HCT116 (cell line): ENCODE measurements at regions not wholly inside any gene's neighbourhood (a gene's known extent, or its start where the extent isn't known, plus 50 kb on each side); places are given as distances from the start of the nearest gene placed in this dataset.

Experiments
- ATAC-seq: fragments of 200-7000 bp; cut with Tn5 transposase; 2 replicates; pipeline ENCODE4 v1.9.1; 2020; ENCODE audit warnings: mild to moderate bottlenecking, moderate library complexity
- BruUV-seq: library from RNA; stranded (reverse); fragments of 400-500 nt; replicated peaks from 2 replicates; lab custom pipeline; 2021; lab: Mats Ljungman, UMichigan
- CTCF ChIA-PET: fragments of 300-600 bp; sonication (Branson Sonifier 250); formaldehyde crosslinking; loops from one replicate; lab custom pipeline; 2021; ENCODE audit warnings: antibody characterized with exemption; lab: Charles Lee
- POLR2A ChIA-PET: fragments of 300-600, 350-600 bp; sonication (Branson Sonifier 250); formaldehyde crosslinking; loops from one replicate; lab custom pipeline; 2021; ENCODE audit warnings: antibody characterized with exemption; lab: Charles Lee
- RAD21 ChIA-PET, 2 experiments: fragments of 300-600 bp; sonication (Branson Sonifier 250); formaldehyde crosslinking; loops; one replicate each; lab custom pipeline; 2023; ENCODE audit warnings: low total read pairs in 2 of 2; ENCODE audit not compliant: uncharacterized antibody in 2 of 2, unreplicated experiment in 2 of 2, low non-redundant PET in 1 of 2; lab: Charles Lee
- DNase-seq: peaks from one replicate; pipeline ENCODE4 v3.0.0-alpha.2; 2010; ENCODE audit warnings: low read depth, low spot score
- H2AFZ ChIP-seq: fragments of 200-600 bp; shearing (Covaris generic), sonication (generic); 2 replicates; pipeline ENCODE4 v1.6.1; 2017; ENCODE audit warnings: low read depth, mixed run types, mixed read lengths, antibody characterized with exemption, low read length; ENCODE audit not compliant: poor library complexity, severe bottlenecking
- H3K27ac ChIP-seq: 2 replicates; pipeline ENCODE4 v1.5.1; 2012; ENCODE audit warnings: low read depth, low read length
- H3K27me3 ChIP-seq: fragments of 200-600 bp; sonication (generic); 2 replicates; pipeline ENCODE4 v1.6.1; 2016; ENCODE audit warnings: mixed run types, low read length, mixed read lengths; ENCODE audit not compliant: insufficient read depth
- H3K36me3 ChIP-seq, 2 experiments: fragments of 200-500 bp in 1 of 2; fragments of 200-600 bp in 1 of 2; sonication (Bioruptor generic) in 1 of 2; sonication (generic) in 1 of 2; 2 replicates each; pipeline versions ENCODE4 v1.5.1 to v1.6.1; 2014 to 2016; ENCODE audit warnings: low read length in 2 of 2, inconsistent platforms in 1 of 2, mixed read lengths in 1 of 2, mixed run types in 1 of 2; ENCODE audit not compliant: insufficient read depth in 2 of 2, control insufficient read depth in 1 of 2
- H3K4me1 ChIP-seq, 2 experiments: fragments of 200-600 bp in 1 of 2; sonication (generic) in 1 of 2; 2 replicates each; pipeline versions ENCODE4 v1.5.1 to v1.6.1; 2012 to 2017; ENCODE audit warnings: low read length in 2 of 2, inconsistent platforms in 1 of 2, mild to moderate bottlenecking in 1 of 2, mixed read lengths in 1 of 2, mixed run types in 1 of 2, moderate library complexity in 1 of 2; ENCODE audit not compliant: insufficient read depth in 2 of 2, control insufficient read depth in 1 of 2
- H3K4me2 ChIP-seq: fragments of 200-600 bp; sonication (generic); 2 replicates; pipeline ENCODE4 v1.6.1; 2017; ENCODE audit warnings: mixed run types, low read length, mixed read lengths
- H3K4me3 ChIP-seq, 2 experiments: fragments of 200-600 bp in 1 of 2; sonication (generic) in 1 of 2; replicated peaks in 1 of 2; 2 replicates each; pipeline ENCODE4 v1.5.1; 2011 to 2016; ENCODE audit warnings: low read length in 2 of 2, control low read depth in 1 of 2, low read depth in 1 of 2, mild to moderate bottlenecking in 1 of 2, mixed read lengths in 1 of 2, mixed run types in 1 of 2
- H3K79me2 ChIP-seq: fragments of 200-600 bp; sonication (generic); 2 replicates; pipeline ENCODE4 v1.6.1; 2017; ENCODE audit warnings: mild to moderate bottlenecking, mixed run types, low read length, moderate library complexity, mixed read lengths; ENCODE audit not compliant: insufficient read depth
- H3K9ac ChIP-seq: fragments of 200-600 bp; sonication (generic); 2 replicates; pipeline ENCODE4 v1.6.1; 2016; ENCODE audit warnings: low read length, mixed read lengths
- H3K9me2 ChIP-seq: fragments of 200-600 bp; sonication (generic), shearing (Covaris generic); 2 replicates; pipeline ENCODE4 v1.6.1; 2017; ENCODE audit warnings: mixed run types, mild to moderate bottlenecking, moderate library complexity; ENCODE audit not compliant: insufficient read depth
- H3K9me3 ChIP-seq, 2 experiments: fragments of 200-500 bp in 1 of 2; fragments of 200-600 bp in 1 of 2; sonication (Bioruptor generic) in 1 of 2; sonication (generic) in 1 of 2; 2 replicates each; pipeline ENCODE4 v1.6.1; 2014 to 2017; ENCODE audit warnings: low read length in 2 of 2, mixed read lengths in 2 of 2, inconsistent platforms in 1 of 2, low read depth in 1 of 2, mild to moderate bottlenecking in 1 of 2, mixed run types in 1 of 2, moderate library complexity in 1 of 2; ENCODE audit not compliant: control insufficient read depth in 1 of 2, insufficient read depth in 1 of 2
- H4K20me1 ChIP-seq: fragments of 200-600 bp; sonication (generic), shearing (Covaris generic); 2 replicates; pipeline ENCODE4 v1.6.1; 2017; ENCODE audit warnings: mixed run types, mild to moderate bottlenecking, moderate library complexity; ENCODE audit not compliant: insufficient read depth
- ATF3 ChIP-seq: IDR thresholded peaks from 2 replicates; pipeline ENCODE4 v1.6.1; 2012
- CEBPB ChIP-seq: IDR thresholded peaks from 2 replicates; pipeline ENCODE4 v1.6.1; 2012; ENCODE audit warnings: low read depth
- CTCF ChIP-seq, 3 experiments: fragments of 200-600 bp in 1 of 3; sonication (generic) in 1 of 3; IDR thresholded peaks in 2 of 3; conservative IDR thresholded peaks in 1 of 3; 2 replicates each; pipeline ENCODE4 v1.5.1; 2012 to 2017; ENCODE audit warnings: low read depth in 2 of 3, low read length in 2 of 3, antibody characterized with exemption in 1 of 3, borderline replicate concordance in 1 of 3, control low read depth in 1 of 3, mild to moderate bottlenecking in 1 of 3, mixed read lengths in 1 of 3, mixed run types in 1 of 3, moderate library complexity in 1 of 3; ENCODE audit not compliant: insufficient read depth in 1 of 3
- EZH2 ChIP-seq: fragments of 200-600 bp; sonication (generic); IDR thresholded peaks from 2 replicates; pipeline ENCODE4 v1.6.1; 2017; ENCODE audit warnings: antibody characterized with exemption, mixed run types
- FOSL1 ChIP-seq: IDR thresholded peaks from 2 replicates; pipeline ENCODE4 v1.6.1; 2012; ENCODE audit warnings: low read depth
- POLR2A ChIP-seq: IDR thresholded peaks from 2 replicates; pipeline ENCODE4 v1.7.0; 2011; ENCODE audit warnings: borderline replicate concordance; ENCODE audit not compliant: insufficient read depth, insufficient read length; ENCODE audit errors: extremely low read depth
- TCF7L2 ChIP-seq: IDR thresholded peaks from 2 replicates; pipeline ENCODE4 v1.7.0; 2011; ENCODE audit warnings: borderline replicate concordance, inconsistent platforms; ENCODE audit not compliant: insufficient read depth, insufficient read length; ENCODE audit errors: extremely low read depth
- ZBTB33 ChIP-seq: IDR thresholded peaks from 2 replicates; pipeline ENCODE4 v1.6.1; 2011; ENCODE audit warnings: mild to moderate bottlenecking, low read length, moderate library complexity; ENCODE audit not compliant: insufficient replicate concordance; ENCODE audit errors: extremely low read depth
- intact Hi-C: fragments of 100-400 bp; cut with micrococcal nuclease; formaldehyde crosslinking; loops from 2 replicates; pipeline ENCODE4 v1.10.0; 2022

GRCh38 chr4:127484117-127484516 is 148.6 kb upstream of the INTU start:
- ATAC-seq: no peak
- H2AFZ ChIP-seq: no peak overlapping the region
- DNase-seq: no peak
- no peaks in the 10 kb centered on the region for H3K9me3 ChIP-seq
- H3K36me3 ChIP-seq: no peaks in the 10 kb centered on the region
- H3K4me2 ChIP-seq: no peak overlapping the region
- intact Hi-C loops: no loop called here
- no TSS peak for BruUV-seq
- H3K27ac ChIP-seq: no peak overlapping the region
- no peak overlapping the region for H3K9ac ChIP-seq
- H3K27me3 ChIP-seq: no peaks in the 10 kb centered on the region
- RAD21 ChIA-PET: no interaction called here
- TF ChIP-seq CEBPB (no peak), EZH2 (no peak), ATF3 (no peak), FOSL1 (no peak), ZBTB33 (no peak), CTCF (IDR thresholded peaks at IDR 0.05 in 2 of 3, conservative IDR thresholded peaks at IDR 0.05 in 1 of 3; ENCODE audit: borderline replicate concordance in 1 of 3, insufficient read depth in 1 of 3, low read depth in 2 of 3, low read length in 2 of 3) (no peak), POLR2A (no peak), TCF7L2 (no peak)
- TF ChIP-seq, all 23 proteins: peak for 0
- Histone ChIP-seq H4K20me1 (no peaks in the 10 kb centered on the region), H3K4me3 (no peak overlapping the region), H3K9me2 (no peaks in the 10 kb centered on the region), H3K4me1 (no peaks in the 10 kb centered on the region), H3K79me2 (no peaks in the 10 kb centered on the region)
- ChIA-PET CTCF (no interaction called here), POLR2A (no interaction called here)
